GM19467 (cell line): ENCODE measurements at regions not wholly inside any gene's neighbourhood (a gene's known extent, or its start where the extent isn't known, plus 50 kb on each side); places are given as distances from the start of the nearest gene placed in this dataset.

Source experiments
- ATAC-seq: cut with Tn5 transposase; IDR thresholded peaks from one replicate; pipeline ENCODE4 v1.9.1; 2021; ENCODE audit warnings: mild to moderate bottlenecking, moderate library complexity; ENCODE audit not compliant: unreplicated experiment

GRCh38 chr11:121946514-121946913 is 169.5 kb downstream of the BLID start:
- no peak for ATAC-seq

GRCh38 chr11:121944556-121945230 is 171.3 kb downstream of the BLID start:
- no peak for ATAC-seq

- ATAC-seq: no peak
Measured at GRCh38 chr11:121938076-121938475, 177.9 kb downstream of the BLID start.

GRCh38 chr11:121936781-121937447 is 179.1 kb downstream of the BLID start:
- no peak for ATAC-seq

- ATAC-seq: no peak
Measured at GRCh38 chr11:121936370-121936769, 179.6 kb downstream of the BLID start.

GRCh38 chr11:121933694-121934093 is 182.3 kb downstream of the BLID start:
- ATAC-seq: no peak

GRCh38 chr11:121933294-121933693 is 182.7 kb downstream of the BLID start:
- no peak for ATAC-seq

GRCh38 chr11:121932646-121933185 is 183.3 kb downstream of the BLID start:
- ATAC-seq: no peak

GRCh38 chr11:121931748-121932352 is 184.2 kb downstream of the BLID start:
- ATAC-seq: no peak

GRCh38 chr11:121931121-121931520 is 184.9 kb downstream of the BLID start:
- no peak for ATAC-seq

- no peak for ATAC-seq
Measured at GRCh38 chr11:121930004-121930965, 185.7 kb downstream of the BLID start.

- no peak for ATAC-seq
Measured at GRCh38 chr11:121929581-121929980, 186.4 kb downstream of the BLID start.

- ATAC-seq: no peak
Measured at GRCh38 chr11:121928597-121929580, 187.1 kb downstream of the BLID start.

- no peak for ATAC-seq
Measured at GRCh38 chr11:121927789-121928188, 188.2 kb downstream of the BLID start.

- ATAC-seq: no peak
Measured at GRCh38 chr11:121927097-121927785, 188.8 kb downstream of the BLID start.

- ATAC-seq: no peak
Measured at GRCh38 chr11:121924191-121924590, 191.8 kb downstream of the BLID start.

- ATAC-seq: no peak
Measured at GRCh38 chr11:121917482-121917881, 198.5 kb downstream of the BLID start.

- ATAC-seq: no peak
Measured at GRCh38 chr11:121914508-121915059, 201.4 kb downstream of the BLID start.

GRCh38 chr11:121909596-121909995 is 206.4 kb downstream of the BLID start:
- ATAC-seq: no peak
